GM18505 (cell line): ENCODE measurements at regions not wholly inside any gene's neighbourhood (a gene's known extent, or its start where the extent isn't known, plus 50 kb on each side); places are given as distances from the start of the nearest gene placed in this dataset.

ENCODE experiments used
- ATAC-seq: cut with Tn5 transposase; IDR thresholded peaks from one replicate; pipeline ENCODE4 v1.9.1; 2021; ENCODE audit not compliant: unreplicated experiment
- POLR2A ChIP-seq: IDR thresholded peaks from 4 replicates; pipeline ENCODE4 v1.6.1; 2011; ENCODE audit warnings: borderline replicate concordance; ENCODE audit not compliant: insufficient read depth, insufficient read length; ENCODE audit errors: extremely low read depth

GRCh38 chr10:10544890-10545289 is 472.8 kb upstream of the CELF2 start:
- no peak for TF ChIP-seq POLR2A
- ATAC-seq = no peak

- no peak for TF ChIP-seq POLR2A
- ATAC-seq = no peak
Measured at GRCh38 chr10:10545771-10546170, 471.9 kb upstream of the CELF2 start.

- no peak for TF ChIP-seq POLR2A
- ATAC-seq = no peak
Measured at GRCh38 chr10:10551596-10552301, 465.9 kb upstream of the CELF2 start.

GRCh38 chr10:10552948-10553347 is 464.7 kb upstream of the CELF2 start:
- no peak for TF ChIP-seq POLR2A
- no peak for ATAC-seq

GRCh38 chr10:10564081-10564794 is 453.4 kb upstream of the CELF2 start:
- TF ChIP-seq POLR2A = no peak

GRCh38 chr10:10576937-10577336 is 440.7 kb upstream of the CELF2 start:
- no peak for TF ChIP-seq POLR2A
- ATAC-seq = no peak

More at GRCh38 chr10:10564081-10564794, 453.4 kb upstream of the CELF2 start:
- ATAC-seq = no peak

- no peak for TF ChIP-seq POLR2A
- no peak for ATAC-seq
Measured at GRCh38 chr10:10579709-10580108, 438.0 kb upstream of the CELF2 start.

- TF ChIP-seq POLR2A = no peak
- no peak for ATAC-seq
Measured at GRCh38 chr10:10584161-10584560, 433.5 kb upstream of the CELF2 start.

GRCh38 chr10:10587744-10588393 is 429.8 kb upstream of the CELF2 start:
- TF ChIP-seq POLR2A = no peak
- ATAC-seq = no peak

GRCh38 chr10:10589540-10590303 is 427.9 kb upstream of the CELF2 start:
- peak; percentile 84 for ATAC-seq
- no peak for TF ChIP-seq POLR2A

GRCh38 chr10:10591715-10592341 is 425.8 kb upstream of the CELF2 start:
- no peak for ATAC-seq
- TF ChIP-seq POLR2A = no peak

GRCh38 chr10:10596256-10596655 is 421.4 kb upstream of the CELF2 start:
- ATAC-seq = no peak
- TF ChIP-seq POLR2A = no peak

GRCh38 chr10:10598297-10598696 is 419.4 kb upstream of the CELF2 start:
- no peak for TF ChIP-seq POLR2A
- ATAC-seq = peak; percentile 80
